ENCODE measurements at regions not wholly inside any gene's neighbourhood (a gene's known extent, or its start where the extent isn't known, plus 50 kb on each side); places are given as distances from the start of the nearest gene placed in this dataset.
"Not testable (repeated sequence)": the region's sequence is repeated elsewhere in the genome, so short reads cannot be mapped to it uniquely, and the experiment has no call there.

GRCh38 chr13:65378484-65378883, 1851.7 kb downstream of the PCDH9 start:
- H3K9me3 Mint-ChIP-seq = peaks cover 0 to 2% of the 10 kb centered on the region in 2 donors
- no peak for DNase-seq
- H3K4me3 Mint-ChIP-seq = no peak overlapping the region
- no peaks in the 10 kb centered on the region for H3K36me3 Mint-ChIP-seq (ENCODE audit: insufficient read depth)
- no peak for ATAC-seq (replicated peaks)
- no peak overlapping the region for H3K27ac Mint-ChIP-seq
- no peaks in the 10 kb centered on the region for H3K4me1 Mint-ChIP-seq (ENCODE audit: low read depth in 2 of 2)
- H3K27me3 Mint-ChIP-seq = no peaks in the 10 kb centered on the region

- Mint-ChIP-seq H3K36me3 (ENCODE audit: insufficient read depth) (peaks cover 6% of the 10 kb centered on the region), H3K4me1 (ENCODE audit: low read depth in 2 of 2) (no peaks in the 10 kb centered on the region), H3K27me3 (no peaks in the 10 kb centered on the region), H3K27ac (no peak overlapping the region), H3K9me3 (peaks cover 15 to 20% of the 10 kb centered on the region in 2 donors), H3K4me3 (no peak overlapping the region)
- ATAC-seq (replicated peaks) (no peak), DNase-seq (no peak)
Measured at GRCh38 chr13:65368832-65369231, 1861.3 kb downstream of the PCDH9 start.

GRCh38 chr13:65353951-65354350, 1876.2 kb downstream of the PCDH9 start:
- Mint-ChIP-seq H3K27me3 (no peaks in the 10 kb centered on the region), H3K9me3 (peaks cover 7 to 10% of the 10 kb centered on the region in 2 donors), H3K36me3 (ENCODE audit: insufficient read depth) (no peaks in the 10 kb centered on the region), H3K27ac (no peak overlapping the region), H3K4me3 (no peak overlapping the region), H3K4me1 (ENCODE audit: low read depth in 2 of 2) (no peaks in the 10 kb centered on the region)
- ATAC-seq (replicated peaks) (no peak), DNase-seq (no peak)

- H3K9me3 Mint-ChIP-seq; H3K4me3 Mint-ChIP-seq; H3K36me3 Mint-ChIP-seq (ENCODE audit: insufficient read depth); DNase-seq; ATAC-seq (replicated peaks); H3K27ac Mint-ChIP-seq; H3K4me1 Mint-ChIP-seq (ENCODE audit: low read depth in 2 of 2); H3K27me3 Mint-ChIP-seq: not testable (repeated sequence)
Measured at GRCh38 chr13:65353150-65353549, 1877.0 kb downstream of the PCDH9 start.

DNA sequence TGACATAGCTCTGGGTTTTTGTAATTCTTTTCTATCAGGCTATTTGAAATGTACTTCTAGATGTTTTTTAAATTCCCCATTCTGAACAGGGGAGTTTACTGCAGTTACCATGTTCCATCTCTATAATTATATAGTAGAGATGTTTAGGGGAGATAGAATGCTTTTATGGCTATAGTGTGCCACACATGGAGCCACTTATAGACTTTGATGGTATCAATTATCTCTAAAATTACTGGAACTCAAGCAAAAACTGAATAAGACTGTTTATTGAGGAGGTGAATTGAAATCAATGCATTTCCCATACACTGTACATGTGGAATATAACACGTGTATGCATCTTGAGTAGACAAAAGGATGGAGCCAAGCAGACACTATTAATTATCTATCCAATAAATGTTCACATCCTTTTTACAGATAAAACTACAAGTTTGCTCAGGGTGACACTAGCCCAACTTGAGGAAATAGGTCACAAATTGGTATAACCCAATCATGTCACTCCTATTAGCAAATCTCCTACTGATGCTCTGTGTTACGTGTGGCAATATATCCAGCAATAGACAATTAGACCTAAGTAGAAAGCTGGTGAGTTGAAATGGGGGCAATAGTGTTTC, 1882.6 kb downstream of the PCDH9 start:
- ATAC-seq (replicated peaks) (no peak), DNase-seq (no peak)
- Mint-ChIP-seq H3K4me3 (no peak overlapping the region), H3K36me3 (ENCODE audit: insufficient read depth) (peaks cover 2% of the 10 kb centered on the region), H3K27me3 (no peaks in the 10 kb centered on the region), H3K4me1 (ENCODE audit: low read depth in 2 of 2) (no peaks in the 10 kb centered on the region), H3K9me3 (peaks cover 9 to 11% of the 10 kb centered on the region in 2 donors), H3K27ac (no peak overlapping the region)

DNA sequence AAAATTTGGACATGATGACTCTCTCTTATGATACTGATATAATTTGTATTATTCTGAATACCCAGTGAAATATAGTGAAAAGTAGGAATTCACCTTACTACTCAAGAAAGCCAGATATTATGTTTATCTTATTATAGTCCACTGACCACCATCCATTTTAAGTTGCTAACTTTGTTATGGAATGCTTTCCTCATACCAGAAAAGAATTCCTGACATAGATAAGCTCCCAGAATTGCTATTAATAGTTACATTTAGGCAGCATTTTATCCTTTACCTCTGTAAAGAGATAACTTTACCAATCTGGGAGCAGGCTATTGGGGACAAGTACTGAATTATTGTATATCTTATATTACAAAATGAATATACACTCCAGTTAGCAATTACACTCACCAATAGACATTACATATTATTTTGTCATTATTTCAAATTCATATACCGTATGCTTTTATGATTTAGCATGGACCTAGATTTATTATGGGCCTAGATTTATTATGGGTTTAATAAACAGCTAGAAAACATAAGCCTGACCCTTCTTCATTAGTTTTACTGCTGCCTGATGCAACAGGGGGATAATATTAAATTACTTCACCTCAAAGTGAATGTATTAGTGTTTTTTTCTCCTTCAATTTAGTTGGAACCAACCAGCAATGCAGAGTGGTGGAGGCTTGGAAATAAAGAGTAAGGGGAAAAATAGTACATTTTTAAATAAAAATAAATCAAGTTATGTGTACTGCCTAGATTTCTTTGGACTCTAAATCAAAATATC, 1886.1 kb downstream of the PCDH9 start:
- no peak overlapping the region for H3K27ac Mint-ChIP-seq
- H3K4me3 Mint-ChIP-seq = no peak overlapping the region
- no peaks in the 10 kb centered on the region for H3K27me3 Mint-ChIP-seq
- peaks cover 2% of the 10 kb centered on the region for H3K36me3 Mint-ChIP-seq (ENCODE audit: insufficient read depth)
- peaks cover 8 to 11% of the 10 kb centered on the region in 2 donors for H3K9me3 Mint-ChIP-seq
- ATAC-seq (replicated peaks) (no peak), DNase-seq (no peak)
- H3K4me1 Mint-ChIP-seq (ENCODE audit: low read depth in 2 of 2) = no peaks in the 10 kb centered on the region

DNA sequence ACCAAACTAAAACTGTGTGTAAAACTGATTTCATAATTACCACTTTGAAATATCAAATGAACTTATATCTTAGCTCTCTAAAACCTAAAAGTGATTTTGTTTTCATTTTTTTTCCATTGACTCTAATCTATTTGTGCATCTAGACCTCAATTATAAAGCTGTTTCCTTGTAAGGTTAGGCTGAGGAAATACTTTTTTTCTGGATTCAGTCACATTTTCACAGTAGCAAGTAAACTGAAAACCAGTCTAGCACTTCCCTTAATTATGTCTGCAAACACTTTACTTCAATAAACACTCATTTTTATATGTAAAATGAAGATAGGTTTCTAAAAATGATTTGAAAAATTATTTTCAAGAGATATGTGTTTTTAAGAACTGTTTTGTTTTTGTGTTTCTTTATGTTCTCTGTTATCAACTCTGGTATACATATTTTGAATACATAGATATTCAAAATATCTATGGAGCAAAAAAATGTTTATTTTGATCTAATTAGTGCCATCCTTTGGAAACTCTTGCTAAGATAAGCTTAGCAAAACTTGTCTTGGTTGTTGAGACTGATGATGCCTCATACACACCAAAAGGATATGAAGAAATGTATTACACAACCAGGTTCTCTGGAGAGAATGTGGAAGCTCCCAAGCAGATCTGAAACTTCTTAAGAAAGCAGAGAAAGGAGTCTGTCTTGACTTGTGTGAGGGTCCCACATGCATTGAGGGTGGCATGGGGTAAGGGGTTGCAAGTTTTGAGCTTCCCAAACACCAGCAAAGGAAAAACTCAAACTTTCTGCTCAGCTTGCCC, 1887.4 kb downstream of the PCDH9 start:
- no peaks in the 10 kb centered on the region for H3K27me3 Mint-ChIP-seq
- no peak overlapping the region for H3K27ac Mint-ChIP-seq
- peaks cover 2% of the 10 kb centered on the region for H3K36me3 Mint-ChIP-seq (ENCODE audit: insufficient read depth)
- DNase-seq = no peak
- no peaks in the 10 kb centered on the region for H3K4me1 Mint-ChIP-seq (ENCODE audit: low read depth in 2 of 2)
- H3K9me3 Mint-ChIP-seq = peaks cover 9 to 11% of the 10 kb centered on the region in 2 donors
- ATAC-seq (replicated peaks) = no peak
- H3K4me3 Mint-ChIP-seq = no peak overlapping the region

DNA sequence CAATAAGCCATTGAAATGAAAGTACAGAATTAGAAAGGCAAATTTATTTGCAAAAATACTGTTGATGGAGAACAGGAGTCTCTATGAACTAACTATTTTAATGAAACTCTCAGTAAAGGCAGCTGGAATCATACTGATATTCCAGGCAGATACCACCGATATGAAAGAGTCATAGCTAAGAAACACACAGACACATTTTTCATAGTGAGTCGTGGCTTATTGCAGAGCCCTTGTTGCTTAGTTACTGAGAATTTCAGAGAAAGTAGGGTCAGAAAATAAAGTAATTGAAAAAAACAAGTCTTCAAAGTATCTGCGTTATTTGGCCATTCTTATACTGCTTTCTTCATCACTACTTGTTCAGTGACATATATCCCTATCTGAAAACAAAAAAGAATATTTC, 1890.9 kb downstream of the PCDH9 start:
- H3K4me3 Mint-ChIP-seq = no peak overlapping the region
- no peaks in the 10 kb centered on the region for H3K27me3 Mint-ChIP-seq
- no peak overlapping the region for H3K27ac Mint-ChIP-seq
- peaks cover 7 to 9% of the 10 kb centered on the region in 2 donors for H3K9me3 Mint-ChIP-seq
- H3K36me3 Mint-ChIP-seq (ENCODE audit: insufficient read depth) = no peaks in the 10 kb centered on the region
- ATAC-seq (replicated peaks) = no peak
- no peak for DNase-seq
- no peaks in the 10 kb centered on the region for H3K4me1 Mint-ChIP-seq (ENCODE audit: low read depth in 2 of 2)

DNA sequence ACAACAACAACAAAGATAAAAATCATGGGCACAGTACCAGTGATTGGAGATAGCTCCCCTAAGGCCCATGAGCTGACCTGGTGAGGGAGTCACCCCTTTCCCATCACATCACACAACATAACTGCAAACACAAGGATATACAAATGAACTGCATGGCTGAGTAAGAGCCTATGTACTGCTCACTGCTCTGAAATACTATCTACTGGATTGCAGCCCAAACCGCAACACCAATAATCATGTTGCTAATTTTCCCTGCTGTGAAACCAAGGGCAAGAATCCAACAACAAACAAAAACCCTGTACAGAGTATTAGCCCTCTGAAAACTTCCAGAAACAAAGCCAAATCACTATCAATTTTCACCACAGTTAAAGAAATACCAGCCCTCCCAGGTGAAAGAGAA, 1893.2 kb downstream of the PCDH9 start:
- H3K36me3 Mint-ChIP-seq (ENCODE audit: insufficient read depth) = no peaks in the 10 kb centered on the region
- H3K4me3 Mint-ChIP-seq = no peak overlapping the region
- ATAC-seq (replicated peaks) = no peak
- no peaks in the 10 kb centered on the region for H3K27me3 Mint-ChIP-seq
- no peak overlapping the region for H3K27ac Mint-ChIP-seq
- H3K4me1 Mint-ChIP-seq (ENCODE audit: low read depth in 2 of 2) = no peaks in the 10 kb centered on the region
- H3K9me3 Mint-ChIP-seq = peaks cover 8 to 19% of the 10 kb centered on the region in 2 donors
- DNase-seq = no peak

DNA sequence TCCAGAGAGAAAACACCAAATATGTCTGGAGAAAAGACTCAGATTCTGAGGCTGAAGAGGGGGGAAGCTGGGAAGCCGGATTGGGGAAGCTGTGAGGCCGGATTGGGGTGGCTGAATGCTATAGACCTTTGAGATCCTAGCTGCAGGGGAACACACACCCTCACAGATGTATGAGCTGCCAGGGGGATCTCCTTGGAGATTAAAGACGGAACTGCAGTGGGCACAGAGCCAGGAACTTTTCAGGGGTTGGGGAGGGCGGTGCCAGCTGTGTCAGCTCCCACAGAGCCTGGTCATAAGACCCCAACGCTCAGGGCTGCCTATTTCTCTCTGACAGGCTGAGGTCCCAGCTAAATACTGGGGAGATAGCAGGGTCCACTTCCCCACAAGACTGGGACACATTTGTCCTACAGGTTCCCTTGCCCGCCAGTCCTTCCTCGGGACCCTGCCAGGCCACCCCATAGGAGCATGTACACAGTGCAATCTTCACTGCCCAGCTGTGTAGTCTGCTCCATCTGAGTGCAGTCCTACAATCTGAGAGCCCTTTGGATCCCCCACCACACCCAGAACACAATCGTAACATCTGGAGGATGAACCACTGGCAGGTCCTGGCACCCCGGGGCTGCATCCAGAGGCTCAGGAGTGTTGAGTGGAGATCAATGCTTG, 1893.9 kb downstream of the PCDH9 start:
- H3K9me3 Mint-ChIP-seq = peaks cover 8 to 19% of the 10 kb centered on the region in 2 donors
- no peaks in the 10 kb centered on the region for H3K4me1 Mint-ChIP-seq (ENCODE audit: low read depth in 2 of 2)
- DNase-seq (no peak), ATAC-seq (replicated peaks) (no peak)
- H3K27me3 Mint-ChIP-seq = no peaks in the 10 kb centered on the region
- H3K4me3 Mint-ChIP-seq = no peak overlapping the region
- H3K27ac Mint-ChIP-seq = no peak overlapping the region
- no peaks in the 10 kb centered on the region for H3K36me3 Mint-ChIP-seq (ENCODE audit: insufficient read depth)

DNA sequence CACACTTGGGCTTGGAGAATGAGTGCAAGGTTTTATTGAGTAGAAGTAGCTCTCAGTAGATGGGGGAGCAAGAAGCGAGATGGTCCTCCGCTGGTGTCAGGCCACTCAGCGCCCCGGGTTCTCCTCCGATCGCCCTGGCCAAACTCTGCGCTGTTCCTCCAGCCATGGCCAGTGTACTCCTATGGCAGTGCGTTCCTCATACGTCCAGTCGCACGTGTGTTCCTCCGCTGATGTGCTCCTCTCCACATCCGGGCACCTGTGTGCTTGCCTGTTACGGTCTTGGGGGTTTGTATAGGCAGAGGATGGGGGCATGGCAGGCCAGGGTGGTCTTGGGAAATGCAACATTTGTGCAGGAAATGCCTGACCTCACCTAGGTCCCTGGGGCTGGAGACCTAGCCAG, 1899.4 kb downstream of the PCDH9 start:
- no peaks in the 10 kb centered on the region for H3K36me3 Mint-ChIP-seq (ENCODE audit: insufficient read depth)
- H3K27ac Mint-ChIP-seq = no peak overlapping the region
- no peaks in the 10 kb centered on the region for H3K27me3 Mint-ChIP-seq
- H3K9me3 Mint-ChIP-seq = peaks cover 7 to 14% of the 10 kb centered on the region in 2 donors
- no peaks in the 10 kb centered on the region for H3K4me1 Mint-ChIP-seq (ENCODE audit: low read depth in 2 of 2)
- H3K4me3 Mint-ChIP-seq = no peak overlapping the region
- DNase-seq (no peak), ATAC-seq (replicated peaks) (no peak)

DNA sequence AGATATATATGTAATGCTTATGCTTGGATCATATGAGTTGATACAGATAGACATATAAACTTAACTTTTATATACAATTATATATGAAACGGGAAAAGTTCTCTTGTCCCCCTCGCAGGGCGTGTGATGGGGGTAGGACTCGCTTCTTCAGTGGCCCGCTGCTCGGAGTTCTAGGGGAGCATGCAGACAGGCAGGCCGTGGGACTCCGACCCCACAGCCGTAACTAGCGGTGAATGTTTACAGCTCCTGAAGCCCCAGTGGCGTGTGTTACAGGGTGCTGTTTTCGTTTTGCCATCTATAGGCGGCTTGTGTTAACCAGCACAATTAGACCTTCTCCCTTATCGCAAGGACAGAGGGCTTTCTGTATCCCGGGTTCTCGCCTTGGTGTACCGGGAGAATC, 1899.8 kb downstream of the PCDH9 start:
- Mint-ChIP-seq H3K36me3 (ENCODE audit: insufficient read depth) (no peaks in the 10 kb centered on the region), H3K27me3 (no peaks in the 10 kb centered on the region), H3K4me1 (ENCODE audit: low read depth in 2 of 2) (no peaks in the 10 kb centered on the region), H3K9me3 (peaks cover 7 to 10% of the 10 kb centered on the region in 2 donors), H3K27ac (no peak overlapping the region), H3K4me3 (no peak overlapping the region)
- ATAC-seq (replicated peaks) (no peak), DNase-seq (no peak)

- not testable (repeated sequence) for H3K4me1 Mint-ChIP-seq (ENCODE audit: low read depth in 2 of 2); H3K36me3 Mint-ChIP-seq (ENCODE audit: insufficient read depth); H3K27me3 Mint-ChIP-seq; H3K9me3 Mint-ChIP-seq; DNase-seq; H3K4me3 Mint-ChIP-seq; H3K27ac Mint-ChIP-seq; ATAC-seq (replicated peaks)
Measured at GRCh38 chr13:65323192-65323591, 1906.9 kb downstream of the PCDH9 start.
